Mucosa of rectum (tissue), 2 donors: ENCODE measurements at regions not wholly inside any gene's neighbourhood (a gene's known extent, or its start where the extent isn't known, plus 50 kb on each side); places are given as distances from the start of the nearest gene placed in this dataset.
"Not testable (repeated sequence)": the region's sequence is repeated elsewhere in the genome, so short reads cannot be mapped to it uniquely, and the experiment has no call there.

Source experiments
- H3K27ac ChIP-seq, 2 donors: one replicate each; pipeline ENCODE4 v1.7.0; 2013; ENCODE audit warnings: inconsistent platforms in 2 of 2, low read depth in 2 of 2, low read length in 2 of 2
- H3K27me3 ChIP-seq, 2 donors: one replicate each; pipeline ENCODE4 v1.7.0; 2013; ENCODE audit warnings: low read length in 2 of 2; ENCODE audit not compliant: control insufficient read depth in 2 of 2, insufficient read depth in 2 of 2
- H3K36me3 ChIP-seq, 2 donors: one replicate each; pipeline ENCODE4 v1.7.0; 2013; ENCODE audit warnings: low read length in 2 of 2; ENCODE audit not compliant: control insufficient read depth in 2 of 2, insufficient read depth in 2 of 2
- H3K4me1 ChIP-seq, 2 donors: one replicate each; pipeline ENCODE4 v1.7.0; 2013; ENCODE audit warnings: low read length in 2 of 2, mild to moderate bottlenecking in 1 of 2; ENCODE audit not compliant: control insufficient read depth in 2 of 2, insufficient read depth in 2 of 2
- H3K4me3 ChIP-seq, 2 donors: one replicate each; pipeline ENCODE4 v1.7.0; 2013; ENCODE audit warnings: low read length in 2 of 2
- H3K9ac ChIP-seq, 2 donors: one replicate each; pipeline ENCODE4 v1.7.0; 2013; ENCODE audit warnings: low read length in 2 of 2, low read depth in 1 of 2, mild to moderate bottlenecking in 1 of 2
- H3K9me3 ChIP-seq, 2 donors: one replicate each; pipeline ENCODE4 v1.7.0; 2013; ENCODE audit warnings: low read length in 2 of 2; ENCODE audit not compliant: control insufficient read depth in 2 of 2
- donor health status: healthy.
- donor health status: Normal muscosa, but diverticular disease.

DNA sequence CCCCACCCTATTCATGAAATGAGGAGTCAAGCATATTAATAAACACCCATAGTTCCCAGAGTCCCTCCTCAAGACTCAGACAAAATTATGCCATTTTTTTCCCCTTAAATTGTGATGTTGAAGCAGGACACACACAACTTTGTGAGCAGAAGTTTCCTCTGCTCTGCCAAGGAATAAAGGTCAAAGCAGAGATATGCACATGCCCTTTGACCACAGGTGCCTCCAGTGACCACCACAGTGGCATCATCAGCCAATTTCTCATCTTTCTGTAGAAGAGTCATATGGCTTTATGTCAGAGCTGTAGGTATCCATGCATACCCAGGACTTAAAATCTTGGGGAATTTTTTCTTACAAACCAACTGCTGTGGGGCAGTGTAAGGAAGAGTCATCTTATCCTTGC, 304.4 kb upstream of the GADL1 start:
- H3K9ac ChIP-seq = no peak overlapping the region
- H3K4me1 ChIP-seq = peaks cover 4% of the 10 kb centered on the region in 2 donors
- peaks cover 0 to 10% of the 10 kb centered on the region in 2 donors for H3K9me3 ChIP-seq
- H3K27ac ChIP-seq = no peak overlapping the region
- no peaks in the 10 kb centered on the region for H3K36me3 ChIP-seq
- H3K4me3 ChIP-seq = no peak overlapping the region
- H3K27me3 ChIP-seq = no peaks in the 10 kb centered on the region

DNA sequence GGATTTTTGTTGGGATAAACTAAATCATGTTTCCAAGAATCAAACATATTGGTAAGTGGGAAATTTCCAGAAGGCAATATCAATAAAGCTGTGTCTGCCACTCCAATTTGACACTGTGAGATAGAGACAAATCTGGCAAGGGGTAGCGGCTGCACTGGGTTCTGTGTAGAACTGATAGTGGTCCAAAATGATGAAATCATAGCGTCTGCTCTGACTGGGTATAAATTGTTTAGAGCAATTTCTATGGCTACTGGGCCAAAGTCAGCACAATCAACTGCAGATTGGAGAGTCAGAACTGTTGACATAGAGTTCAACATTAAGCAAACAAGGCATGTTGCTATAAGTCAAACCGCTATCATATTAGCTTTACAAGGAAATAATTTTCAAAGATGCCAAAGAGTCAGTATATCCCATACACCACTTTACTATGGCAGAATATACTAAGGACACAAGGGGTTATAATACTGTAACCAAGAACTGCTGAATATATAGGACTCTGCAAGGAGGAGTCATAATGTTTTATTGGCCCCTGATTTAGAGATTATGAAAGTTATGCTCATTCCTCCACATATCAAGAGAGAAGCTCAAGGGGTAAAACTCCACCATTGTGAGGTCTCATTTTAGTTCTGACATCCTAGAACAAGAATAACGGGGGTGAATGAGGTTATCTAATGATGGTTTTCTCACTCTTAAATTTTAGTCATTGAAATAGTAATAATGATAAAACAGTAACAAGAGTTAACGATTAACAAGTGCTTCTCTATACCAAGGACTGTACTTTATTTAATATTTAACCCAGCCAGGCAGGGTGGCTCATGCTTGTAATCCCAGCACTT, 309.7 kb upstream of the GADL1 start:
- H3K4me3 ChIP-seq = no peak overlapping the region
- peaks cover 5 to 9% of the 10 kb centered on the region in 2 donors for H3K4me1 ChIP-seq
- H3K9me3 ChIP-seq = peaks cover 0 to 10% of the 10 kb centered on the region in 2 donors
- no peaks in the 10 kb centered on the region for H3K27me3 ChIP-seq
- H3K36me3 ChIP-seq = no peaks in the 10 kb centered on the region
- no peak overlapping the region for H3K27ac ChIP-seq
- H3K9ac ChIP-seq = no peak overlapping the region

DNA sequence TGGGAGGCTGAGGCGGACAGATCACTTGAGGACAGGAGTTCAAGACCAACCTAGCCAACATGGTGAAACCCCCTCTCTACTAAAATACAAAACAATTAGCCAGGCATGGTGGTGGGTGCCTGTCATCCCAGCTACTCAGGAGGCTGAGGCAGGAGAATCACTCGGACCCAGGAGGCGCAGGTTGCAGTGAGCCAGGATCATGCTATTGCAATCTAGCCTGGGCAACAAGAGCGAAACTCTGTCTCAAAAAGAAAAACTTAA, 310.3 kb upstream of the GADL1 start:
- H3K36me3 ChIP-seq, H3K9me3 ChIP-seq, H3K27ac ChIP-seq, H3K4me3 ChIP-seq, H3K27me3 ChIP-seq, H3K4me1 ChIP-seq, H3K9ac ChIP-seq: not testable (repeated sequence)

DNA sequence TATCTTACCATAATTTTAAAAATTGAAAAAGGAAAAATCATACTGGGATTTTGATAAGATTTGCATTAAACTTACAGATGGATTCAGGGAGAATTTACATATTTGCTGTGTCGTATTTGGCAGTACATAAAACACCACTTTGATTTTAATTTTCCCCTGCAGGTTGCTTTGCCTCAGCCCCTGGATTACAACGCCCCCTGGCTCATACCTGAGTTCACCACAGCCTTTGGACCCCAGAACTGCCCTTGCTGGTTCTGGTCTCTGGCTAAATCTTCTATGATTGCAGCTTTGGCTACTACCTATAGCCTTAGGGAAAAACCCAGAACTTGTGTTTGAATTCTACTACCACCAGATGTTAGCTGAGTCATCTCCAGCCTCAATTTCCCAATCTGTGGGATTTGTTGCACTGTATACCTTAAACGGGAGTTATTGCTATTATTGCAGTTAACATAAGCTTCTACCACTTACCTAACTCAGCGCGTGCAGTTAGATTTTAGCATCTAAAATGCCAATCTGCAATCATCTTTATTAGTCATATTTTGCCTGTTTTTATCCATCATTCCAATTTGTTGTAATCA, 315.7 kb upstream of the GADL1 start:
- no peaks in the 10 kb centered on the region for H3K27me3 ChIP-seq
- H3K9me3 ChIP-seq = no peaks in the 10 kb centered on the region
- H3K4me3 ChIP-seq = no peak overlapping the region
- H3K4me1 ChIP-seq = peaks cover 0 to 4% of the 10 kb centered on the region in 2 donors
- no peaks in the 10 kb centered on the region for H3K36me3 ChIP-seq
- no peak overlapping the region for H3K27ac ChIP-seq
- no peak overlapping the region for H3K9ac ChIP-seq

DNA sequence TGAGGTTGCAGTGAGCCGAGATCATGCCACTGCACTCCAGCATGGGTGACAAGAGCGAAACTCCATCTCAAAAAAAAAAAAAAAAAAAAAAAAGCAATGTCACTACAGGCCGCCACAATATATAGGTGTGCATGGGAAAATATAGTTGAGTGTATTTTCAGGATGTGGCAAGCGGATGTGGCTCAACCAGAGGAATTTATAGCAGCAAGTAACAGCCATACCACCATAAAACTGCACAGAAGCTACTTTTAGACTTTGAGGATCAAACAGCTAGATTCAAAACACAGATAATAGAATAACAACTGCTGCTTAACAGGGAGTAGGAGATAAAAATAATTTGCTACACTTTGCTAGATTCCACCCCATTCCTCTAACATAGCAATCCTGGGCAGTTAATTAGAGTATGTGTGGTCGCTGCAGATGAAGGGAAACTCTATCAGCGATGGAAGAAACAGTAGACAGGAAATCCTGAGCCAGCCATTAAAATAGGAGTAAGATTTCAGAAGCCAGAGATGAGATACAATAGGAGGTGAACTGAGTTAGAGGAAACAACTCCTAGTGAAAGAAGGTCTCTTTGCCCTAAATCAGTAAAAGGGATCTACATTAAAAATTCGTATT, 318.7 kb upstream of the STT3B start:
- peaks cover 0 to 4% of the 10 kb centered on the region in 2 donors for H3K4me1 ChIP-seq
- H3K27ac ChIP-seq = no peak overlapping the region

DNA sequence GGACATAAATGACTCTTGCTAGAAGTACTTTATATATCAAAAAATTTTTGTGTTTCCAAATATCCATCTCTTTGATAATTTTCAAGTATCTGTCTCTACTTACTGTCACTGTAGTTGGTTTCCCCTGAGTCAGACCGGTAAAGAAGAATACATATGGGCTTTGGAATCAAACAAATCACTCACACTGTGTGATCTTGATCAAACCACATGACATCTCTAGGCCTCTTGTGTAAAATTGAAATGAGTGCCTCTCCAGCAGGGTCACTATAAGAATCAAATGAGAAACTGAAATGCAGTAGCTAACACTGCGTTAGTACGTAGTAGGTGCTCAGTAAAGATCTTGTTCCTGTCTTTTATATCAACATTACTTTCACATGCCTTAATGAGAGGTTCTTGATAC, 314.6 kb upstream of the STT3B start:
- H3K9ac ChIP-seq = no peak overlapping the region
- H3K36me3 ChIP-seq = no peaks in the 10 kb centered on the region
- H3K4me3 ChIP-seq = no peak overlapping the region
- H3K4me1 ChIP-seq = peaks cover 0 to 4% of the 10 kb centered on the region in 2 donors
- H3K9me3 ChIP-seq = no peaks in the 10 kb centered on the region
- no peak overlapping the region for H3K27ac ChIP-seq
- no peaks in the 10 kb centered on the region for H3K27me3 ChIP-seq

More for the DNA sequence above, 318.7 kb upstream of the STT3B start:
- H3K9me3 ChIP-seq = no peaks in the 10 kb centered on the region
- no peak overlapping the region for H3K9ac ChIP-seq
- H3K4me3 ChIP-seq = no peak overlapping the region
- no peaks in the 10 kb centered on the region for H3K27me3 ChIP-seq
- H3K36me3 ChIP-seq = no peaks in the 10 kb centered on the region

DNA sequence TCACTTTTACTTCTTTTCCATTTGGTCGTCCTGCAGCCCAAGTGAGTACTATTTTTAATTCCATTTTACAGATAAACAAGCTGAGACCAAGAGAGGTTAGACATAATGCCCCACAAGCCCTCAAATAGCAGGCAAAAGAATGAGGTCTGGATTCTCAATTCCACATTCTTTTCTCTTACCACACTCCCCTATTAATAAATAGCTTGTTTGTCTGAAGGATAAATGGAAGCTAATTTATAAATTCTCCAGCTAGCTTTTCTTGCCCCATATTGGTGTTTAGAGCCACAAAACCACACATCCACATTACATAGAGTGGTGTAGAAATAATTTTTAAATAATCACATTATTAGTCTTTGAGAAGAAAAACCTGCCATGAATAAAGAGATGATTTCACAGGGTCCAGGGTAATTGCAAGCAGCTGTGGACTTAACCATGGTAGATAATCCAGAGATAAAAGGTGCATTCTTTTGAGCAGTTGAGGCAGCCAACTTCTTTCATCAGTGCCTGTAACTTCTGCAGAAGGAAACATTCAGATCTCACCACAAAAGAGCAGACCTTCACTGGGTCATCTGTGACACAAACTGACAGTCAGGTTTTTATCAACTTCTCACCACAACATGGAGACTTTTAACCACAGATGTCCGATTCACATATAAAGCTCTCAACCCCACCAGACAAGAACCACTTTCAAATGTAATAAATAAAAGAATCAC, 313.4 kb upstream of the STT3B start:
- Histone ChIP-seq H3K36me3 (no peaks in the 10 kb centered on the region), H3K9ac (no peak overlapping the region), H3K27ac (no peak overlapping the region), H3K9me3 (no peaks in the 10 kb centered on the region), H3K27me3 (no peaks in the 10 kb centered on the region), H3K4me1 (no peaks in the 10 kb centered on the region), H3K4me3 (no peak overlapping the region)

DNA sequence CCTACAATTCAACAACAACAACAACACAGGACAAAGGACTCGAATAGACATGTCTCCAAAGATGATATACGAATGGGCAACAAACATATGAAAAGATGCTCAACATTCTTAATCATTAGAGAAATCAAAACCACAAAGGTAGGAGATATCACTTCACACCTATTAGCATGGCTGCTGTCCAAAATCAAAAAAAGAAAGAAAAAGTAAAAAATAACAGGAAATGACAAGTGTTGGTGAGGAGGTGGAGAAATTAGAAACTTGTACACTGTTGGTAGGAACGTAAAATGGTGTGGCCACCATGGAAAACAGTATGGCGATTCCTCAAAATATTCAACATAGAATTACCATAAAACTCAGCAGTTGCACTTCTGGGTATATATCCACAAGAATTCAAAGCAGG, 312.3 kb upstream of the STT3B start:
- no peaks in the 10 kb centered on the region for H3K36me3 ChIP-seq
- H3K27me3 ChIP-seq = no peaks in the 10 kb centered on the region
- H3K4me1 ChIP-seq = no peaks in the 10 kb centered on the region
- no peak overlapping the region for H3K4me3 ChIP-seq
- H3K27ac ChIP-seq = no peak overlapping the region
- H3K9me3 ChIP-seq = no peaks in the 10 kb centered on the region
- no peak overlapping the region for H3K9ac ChIP-seq

DNA sequence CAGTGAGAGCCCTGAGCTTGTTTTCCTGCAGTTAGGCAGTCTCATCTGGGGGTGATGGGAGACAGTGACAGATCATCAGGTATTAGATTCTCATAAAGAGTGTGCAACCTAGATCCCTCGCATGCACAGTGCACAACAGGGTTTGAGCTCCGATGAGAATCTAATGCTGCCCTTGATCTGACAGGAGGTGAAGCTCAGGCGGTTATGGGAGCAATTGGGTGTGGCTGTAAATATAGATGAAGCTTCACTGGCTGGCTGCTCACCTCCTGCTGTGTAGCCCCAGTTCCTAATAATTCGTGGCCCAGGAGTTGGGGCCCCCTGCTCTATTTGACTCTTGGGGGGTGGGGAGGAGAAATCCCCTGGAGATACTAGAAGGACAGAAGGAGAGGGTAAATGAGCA, 309.4 kb upstream of the STT3B start:
- H3K4me1 ChIP-seq = peaks cover 0 to 3% of the 10 kb centered on the region in 2 donors
- no peak overlapping the region for H3K27ac ChIP-seq
- H3K27me3 ChIP-seq = no peaks in the 10 kb centered on the region

DNA sequence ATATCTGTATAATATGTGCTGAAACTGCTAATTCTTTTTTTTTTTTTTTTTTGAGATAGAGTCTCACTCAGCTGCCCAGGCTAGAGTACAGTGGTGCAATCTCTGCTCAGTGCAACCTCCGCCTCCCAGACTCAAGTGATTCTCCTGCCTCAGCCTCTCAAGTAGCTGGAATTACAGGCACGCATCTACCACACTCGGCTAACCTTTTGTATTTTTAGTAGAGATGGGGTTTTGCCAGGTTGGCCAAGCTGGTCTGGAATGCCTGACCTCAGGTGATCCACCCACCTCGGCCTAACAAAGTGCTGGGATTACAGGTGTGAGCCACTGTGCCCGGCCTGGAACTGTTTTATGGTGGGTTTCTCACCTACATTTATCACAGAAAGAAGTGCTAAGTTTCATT, 307.8 kb upstream of the STT3B start:
- H3K9ac ChIP-seq = no peak overlapping the region
- no peaks in the 10 kb centered on the region for H3K27me3 ChIP-seq
- H3K4me3 ChIP-seq = no peak overlapping the region
- H3K9me3 ChIP-seq = no peaks in the 10 kb centered on the region
- no peaks in the 10 kb centered on the region for H3K36me3 ChIP-seq
- no peak overlapping the region for H3K27ac ChIP-seq
- H3K4me1 ChIP-seq = peaks cover 0 to 3% of the 10 kb centered on the region in 2 donors

More for the DNA sequence above, 309.4 kb upstream of the STT3B start:
- no peak overlapping the region for H3K4me3 ChIP-seq
- no peaks in the 10 kb centered on the region for H3K36me3 ChIP-seq
- no peaks in the 10 kb centered on the region for H3K9me3 ChIP-seq
- H3K9ac ChIP-seq = no peak overlapping the region
